GM18505 (cell line): ENCODE measurements at regions not wholly inside any gene's neighbourhood (a gene's known extent, or its start where the extent isn't known, plus 50 kb on each side); places are given as distances from the start of the nearest gene placed in this dataset.
A peak's percentile ranks its signal among the peaks of the same experiment; 100 is the strongest.

Experiments
- ATAC-seq: cut with Tn5 transposase; IDR thresholded peaks from one replicate; pipeline ENCODE4 v1.9.1; 2021; ENCODE audit not compliant: unreplicated experiment
- POLR2A ChIP-seq: IDR thresholded peaks from 4 replicates; pipeline ENCODE4 v1.6.1; 2011; ENCODE audit warnings: borderline replicate concordance; ENCODE audit not compliant: insufficient read depth, insufficient read length; ENCODE audit errors: extremely low read depth

DNA sequence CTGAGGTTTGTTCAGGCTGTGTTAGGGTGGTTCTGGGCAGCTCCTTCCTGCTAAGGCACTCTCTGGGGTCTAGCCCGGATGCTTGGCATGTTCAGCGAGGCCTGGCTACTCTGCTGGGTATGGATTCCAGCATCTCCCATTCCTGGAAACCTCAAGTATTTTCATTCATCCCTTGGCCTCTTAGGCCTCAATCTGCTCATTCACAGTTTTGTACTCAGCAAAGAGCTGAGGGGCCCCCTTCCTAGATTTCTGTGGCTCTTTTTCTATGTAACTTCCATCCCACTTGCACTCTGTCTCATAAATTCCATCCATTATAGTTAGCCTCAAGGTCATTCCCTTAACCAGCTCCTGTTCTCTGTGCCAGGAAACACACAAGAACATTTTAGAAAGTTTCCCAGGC lies 798.8 kb upstream of the HS6ST1 start:
- TF ChIP-seq POLR2A = no peak
- ATAC-seq = no peak

GRCh38 chr2:129118296-129118695 lies 799.6 kb upstream of the HS6ST1 start:
- ATAC-seq = peak; percentile 62
- no peak for TF ChIP-seq POLR2A

DNA sequence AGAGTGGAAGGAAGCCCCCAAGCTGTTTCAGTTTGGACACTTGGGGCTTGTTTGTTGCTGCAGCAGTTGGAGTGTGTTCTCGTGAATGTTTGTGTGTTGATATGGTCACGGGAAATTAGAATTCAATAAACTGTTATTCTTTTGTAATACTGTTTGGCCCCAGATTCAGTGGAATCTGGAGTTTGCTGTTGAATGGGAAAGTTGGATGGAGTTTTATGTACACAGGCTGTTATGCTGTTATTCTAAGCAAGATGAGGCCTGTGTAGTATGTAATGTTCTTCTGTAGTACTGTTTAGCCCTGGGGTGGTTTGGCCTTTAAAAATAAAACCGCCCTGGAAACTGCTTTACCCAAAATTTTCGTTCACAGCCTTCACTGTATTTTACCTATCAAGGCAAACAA lies 810.4 kb upstream of the HS6ST1 start:
- no peak for ATAC-seq
- no peak for TF ChIP-seq POLR2A

DNA sequence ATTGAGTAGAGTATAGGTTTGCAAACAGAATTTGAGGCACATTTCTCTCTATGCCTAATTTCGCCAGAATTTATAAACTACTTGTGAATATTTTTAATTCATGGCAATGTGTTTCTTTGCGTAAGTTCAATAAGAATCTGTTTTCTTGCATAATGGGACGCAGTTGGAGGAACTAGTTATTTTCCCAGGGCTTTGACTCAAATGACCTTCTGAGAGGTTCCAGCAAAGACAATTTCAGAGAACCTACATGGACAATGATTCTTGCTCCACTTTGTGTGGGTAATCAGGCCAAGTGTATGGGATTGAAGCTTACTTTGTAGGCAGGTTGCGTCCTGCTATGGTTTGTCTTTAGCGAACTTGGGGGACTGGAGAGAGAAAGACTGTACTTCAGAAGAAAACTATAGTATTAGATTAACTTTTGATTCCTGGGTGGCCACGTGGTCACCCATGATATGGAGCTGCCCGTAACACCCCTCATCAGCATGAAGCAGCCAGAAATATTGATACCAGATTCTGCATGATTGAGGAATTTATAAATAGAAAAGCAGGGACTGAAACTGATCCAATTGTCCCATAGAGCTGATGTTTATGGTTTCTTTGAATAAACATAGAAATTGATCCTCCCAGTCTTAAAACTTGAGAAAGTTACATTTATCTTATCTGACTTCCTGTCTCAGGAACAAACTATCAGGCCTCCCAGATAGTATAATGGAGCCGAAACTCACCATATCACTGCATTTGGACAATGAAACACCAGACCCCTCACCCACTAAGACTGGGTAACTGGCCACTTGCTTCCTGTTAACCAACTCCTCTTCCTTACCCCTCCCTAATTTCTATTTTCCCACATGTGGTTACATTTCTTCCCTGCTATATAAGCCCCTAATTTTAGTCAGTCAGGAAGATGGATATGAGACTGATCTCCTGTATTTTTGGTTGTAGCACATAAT lies 815.3 kb upstream of the HS6ST1 start:
- ATAC-seq = no peak
- no peak for TF ChIP-seq POLR2A

DNA sequence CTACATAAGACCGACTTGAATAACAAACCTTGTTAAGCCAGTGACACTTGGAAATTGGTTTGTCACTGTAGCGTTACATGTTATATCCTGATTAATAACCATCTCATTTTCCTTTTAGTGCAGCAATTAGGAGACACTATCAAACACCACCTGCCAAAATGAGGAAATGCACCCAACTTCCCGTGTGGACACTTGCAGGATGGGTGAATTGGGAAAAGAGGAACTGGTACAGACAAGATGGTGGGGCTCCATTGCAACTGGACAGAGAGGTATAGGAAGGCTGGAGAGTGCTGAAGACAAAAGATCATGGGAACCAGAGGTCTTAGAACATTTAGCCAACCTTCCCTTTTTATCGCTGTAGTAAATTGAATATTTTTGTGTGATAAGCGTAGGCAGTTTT lies 816.3 kb upstream of the HS6ST1 start:
- no peak for TF ChIP-seq POLR2A
- no peak for ATAC-seq

DNA sequence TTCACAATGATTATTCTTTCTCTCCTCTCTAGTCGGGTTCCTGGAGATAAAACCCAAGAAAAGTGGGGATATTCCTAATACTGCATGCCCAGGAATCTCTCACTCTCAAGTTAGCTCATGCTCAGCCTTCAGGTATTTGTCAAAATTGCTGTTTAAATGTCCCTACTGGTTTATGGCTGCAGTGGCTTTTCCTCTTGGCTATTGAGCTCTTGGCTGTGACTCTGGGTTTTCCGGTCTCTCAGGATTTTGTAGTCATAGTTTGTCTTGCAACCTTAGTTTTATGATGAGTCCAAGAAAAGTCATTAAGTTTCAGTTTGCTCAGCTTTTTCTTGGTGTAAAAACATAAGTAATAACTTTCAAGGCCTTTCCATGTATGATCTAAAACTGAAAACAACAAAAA lies 820.7 kb upstream of the HS6ST1 start:
- TF ChIP-seq POLR2A = no peak
- no peak for ATAC-seq

- no peak for ATAC-seq
These were observed 823.8 kb upstream of the HS6ST1 start for GRCh38 chr2:129142465-129142864.

DNA sequence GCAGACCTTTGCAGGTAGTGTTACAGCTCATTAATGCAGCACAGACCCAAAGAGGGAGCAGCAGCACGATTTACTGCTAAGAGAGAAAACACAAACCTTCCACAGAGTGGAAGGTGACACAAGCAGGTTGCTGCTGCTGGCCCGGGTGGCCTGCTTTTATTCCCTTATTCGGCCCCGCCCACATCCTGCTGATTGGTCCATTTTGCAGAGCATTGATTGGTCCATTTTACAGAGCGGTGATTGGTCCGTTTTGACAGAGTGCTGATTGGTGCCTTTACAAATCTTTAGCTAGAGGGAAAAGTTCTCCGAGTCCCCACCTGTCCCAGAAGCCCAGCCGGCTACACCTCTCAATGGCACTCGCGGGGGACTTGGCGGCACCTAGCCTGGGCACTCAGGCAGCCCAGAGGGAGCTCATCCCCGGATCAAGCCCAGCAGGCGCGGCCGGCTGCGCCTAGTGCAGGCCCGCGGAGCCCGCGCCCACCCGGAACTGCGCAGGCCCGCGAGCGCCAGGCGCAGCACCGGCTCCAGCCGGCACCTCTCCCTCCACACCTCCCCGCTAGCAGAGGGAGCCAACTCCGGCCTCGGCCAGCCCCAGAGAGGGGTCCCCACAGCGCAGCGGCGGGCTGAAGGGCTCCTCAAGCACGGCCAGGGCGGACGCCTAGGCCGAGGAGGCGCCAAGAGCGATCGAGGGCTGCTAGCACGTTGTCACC lies 825.6 kb upstream of the HS6ST1 start:
- no peak for TF ChIP-seq POLR2A
- ATAC-seq = no peak

More at GRCh38 chr2:129142465-129142864, 823.8 kb upstream of the HS6ST1 start:
- no peak for TF ChIP-seq POLR2A

DNA sequence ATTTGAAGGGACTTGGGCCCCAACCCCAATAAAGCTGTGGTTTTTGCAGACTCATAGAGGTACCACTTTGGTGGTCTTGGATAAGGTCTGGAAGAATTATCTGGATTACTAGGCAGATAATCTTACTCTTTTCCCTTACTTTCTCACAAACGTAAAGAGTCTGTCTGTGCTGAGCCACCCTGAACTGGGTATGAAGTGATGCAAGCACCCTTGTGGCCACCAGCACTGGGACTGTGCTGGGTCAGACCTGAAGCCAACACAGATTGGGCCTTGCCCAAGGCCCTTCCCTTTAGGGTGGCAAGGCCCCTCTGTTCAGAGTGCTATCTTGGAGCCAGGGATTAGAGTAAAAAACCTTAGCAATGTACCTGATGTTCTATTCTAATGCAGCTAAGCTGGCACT lies 827.0 kb upstream of the RAB6C start:
- ATAC-seq = no peak
- no peak for TF ChIP-seq POLR2A

DNA sequence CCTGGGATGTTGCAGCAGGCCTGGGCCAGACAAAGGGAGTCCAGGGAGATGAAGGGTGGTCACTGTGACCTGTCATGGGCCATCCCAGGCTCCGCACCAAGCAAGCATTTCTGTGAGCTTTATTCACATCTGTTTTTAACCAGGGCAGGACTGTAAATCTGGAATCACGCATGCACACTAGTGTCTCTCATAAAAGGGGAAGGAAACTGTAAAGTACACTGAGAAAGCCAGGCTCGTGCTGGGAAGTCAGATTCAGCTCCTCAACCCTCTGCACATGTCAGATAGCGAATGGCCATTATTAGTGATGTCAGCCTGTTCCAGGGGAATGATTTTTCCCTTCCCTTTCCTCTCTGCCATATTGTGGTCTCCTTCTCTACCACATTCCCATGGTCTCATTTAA lies 818.6 kb upstream of the RAB6C start:
- no peak for TF ChIP-seq POLR2A
- no peak for ATAC-seq

DNA sequence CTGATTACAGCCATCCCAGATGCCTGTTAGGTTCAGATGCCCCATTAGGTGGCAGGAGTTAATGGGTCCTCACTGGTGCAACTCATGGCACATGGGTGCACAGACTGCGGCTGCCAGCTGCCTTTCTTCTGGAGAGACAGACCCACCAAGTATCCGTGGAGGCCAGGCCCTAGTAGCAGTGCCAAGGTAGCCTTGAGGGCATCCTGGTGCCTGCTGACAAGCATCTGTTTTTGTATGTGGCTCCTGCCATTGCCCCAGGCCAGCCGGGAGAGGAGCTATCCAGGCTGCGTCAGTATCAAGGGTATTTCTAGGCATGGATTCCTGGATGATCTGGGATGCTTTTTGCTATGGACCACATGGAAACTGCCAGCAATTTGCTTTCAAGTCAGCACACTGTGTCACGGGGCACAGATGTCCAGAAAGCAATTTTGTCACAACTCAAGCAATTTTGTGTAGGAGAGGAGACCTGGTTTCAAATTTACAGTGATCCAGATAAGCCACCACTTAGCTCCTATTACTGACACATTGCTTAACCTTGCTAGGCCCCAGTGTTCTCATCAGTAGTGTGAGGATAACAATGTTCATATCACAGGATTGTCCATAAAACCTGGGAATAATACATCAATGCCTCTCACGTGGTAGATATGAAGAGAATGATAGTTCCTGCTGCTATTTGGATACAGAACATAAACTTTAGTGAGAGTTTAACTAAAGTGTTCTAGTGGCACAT lies 815.1 kb upstream of the RAB6C start:
- no peak for ATAC-seq
- TF ChIP-seq POLR2A = no peak

DNA sequence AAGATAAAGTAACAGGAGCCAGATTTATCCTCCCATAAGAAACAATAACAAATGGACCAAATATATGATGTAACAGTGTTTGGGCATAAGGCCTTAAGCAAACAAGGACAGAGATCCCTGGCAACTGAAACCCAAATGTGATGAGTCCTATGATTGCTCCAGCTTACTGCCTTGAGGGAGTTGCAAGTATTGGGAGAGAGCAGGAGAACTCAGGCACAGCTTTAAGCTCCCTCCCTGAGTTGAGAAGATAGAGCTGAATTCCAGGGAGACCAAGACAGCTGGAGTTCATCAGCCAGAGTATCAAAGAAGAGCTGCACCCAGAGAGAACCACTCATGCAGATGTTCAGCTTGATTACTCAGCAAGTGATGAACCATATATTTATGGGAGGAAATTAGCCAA lies 814.5 kb upstream of the RAB6C start:
- no peak for ATAC-seq
- no peak for TF ChIP-seq POLR2A

GRCh38 chr2:129167456-129167855 lies 812.0 kb upstream of the RAB6C start:
- no peak for TF ChIP-seq POLR2A
- no peak for ATAC-seq
